ENCODE measurements at regions not wholly inside any gene's neighbourhood (a gene's known extent, or its start where the extent isn't known, plus 50 kb on each side); places are given as distances from the start of the nearest gene placed in this dataset.

- DNase-seq (ENCODE audit: low read depth in 2 of 2, low spot score in 1 of 2) = no peak
These were observed 107.4 kb upstream of the TSPAN5 start for GRCh38 chr4:98765771-98766170.

GRCh38 chr4:98758182-98758581, 99.8 kb upstream of the TSPAN5 start:
- DNase-seq (ENCODE audit: low read depth in 2 of 2, low spot score in 1 of 2) = no peak

- DNase-seq (ENCODE audit: low read depth in 2 of 2, low spot score in 1 of 2) = no peak
These were observed 96.3 kb upstream of the TSPAN5 start for GRCh38 chr4:98754736-98755135.

- DNase-seq (ENCODE audit: low read depth in 2 of 2, low spot score in 1 of 2) = no peak
These were observed 90.8 kb upstream of the TSPAN5 start for GRCh38 chr4:98749206-98749605.

GRCh38 chr4:98748609-98749008, 90.2 kb upstream of the TSPAN5 start:
- DNase-seq (ENCODE audit: low read depth in 2 of 2, low spot score in 1 of 2) = no peak

GRCh38 chr4:98747393-98748091, 89.1 kb upstream of the TSPAN5 start:
- no peak for DNase-seq (ENCODE audit: low read depth in 2 of 2, low spot score in 1 of 2)

GRCh38 chr4:98746936-98747335, 88.5 kb upstream of the TSPAN5 start:
- no peak for DNase-seq (ENCODE audit: low read depth in 2 of 2, low spot score in 1 of 2)

- DNase-seq (ENCODE audit: low read depth in 2 of 2, low spot score in 1 of 2) = no peak
These were observed 88.1 kb upstream of the TSPAN5 start for GRCh38 chr4:98746530-98746929.

GRCh38 chr4:98745366-98745765, 87.0 kb upstream of the TSPAN5 start:
- DNase-seq (ENCODE audit: low read depth in 2 of 2, low spot score in 1 of 2) = no peak

GRCh38 chr4:98744372-98745150, 86.2 kb upstream of the TSPAN5 start:
- no peak for DNase-seq (ENCODE audit: low read depth in 2 of 2, low spot score in 1 of 2)

GRCh38 chr4:98741952-98742351, 83.5 kb upstream of the TSPAN5 start:
- no peak for DNase-seq (ENCODE audit: low read depth in 2 of 2, low spot score in 1 of 2)

GRCh38 chr4:98739751-98740150, 81.3 kb upstream of the TSPAN5 start:
- no peak for DNase-seq (ENCODE audit: low read depth in 2 of 2, low spot score in 1 of 2)

- DNase-seq (ENCODE audit: low read depth in 2 of 2, low spot score in 1 of 2) = no peak
These were observed 75.2 kb upstream of the TSPAN5 start for GRCh38 chr4:98733601-98734000.

- DNase-seq (ENCODE audit: low read depth in 2 of 2, low spot score in 1 of 2) = no peak
These were observed 70.5 kb upstream of the TSPAN5 start for GRCh38 chr4:98728871-98729270.

- DNase-seq (ENCODE audit: low read depth in 2 of 2, low spot score in 1 of 2) = no peak
These were observed 70.0 kb upstream of the TSPAN5 start for GRCh38 chr4:98728433-98728832.

GRCh38 chr4:98722000-98722399, 63.6 kb upstream of the TSPAN5 start:
- no peak for DNase-seq (ENCODE audit: low read depth in 2 of 2, low spot score in 1 of 2)

GRCh38 chr4:98720871-98721480, 62.6 kb upstream of the TSPAN5 start:
- no peak for DNase-seq (ENCODE audit: low read depth in 2 of 2, low spot score in 1 of 2)

- no peak for DNase-seq (ENCODE audit: low read depth in 2 of 2, low spot score in 1 of 2)
These were observed 58.4 kb upstream of the TSPAN5 start for GRCh38 chr4:98716796-98717195.

GRCh38 chr4:98712607-98713006, 54.2 kb upstream of the TSPAN5 start:
- no peak for DNase-seq (ENCODE audit: low read depth in 2 of 2, low spot score in 1 of 2)

GRCh38 chr4:98711526-98711925, 53.1 kb upstream of the TSPAN5 start:
- DNase-seq (ENCODE audit: low read depth in 2 of 2, low spot score in 1 of 2) = no peak

GRCh38 chr4:98710831-98711230, 52.4 kb upstream of the TSPAN5 start:
- DNase-seq (ENCODE audit: low read depth in 2 of 2, low spot score in 1 of 2) = no peak

Data from stimulated activated CD8-positive, alpha-beta memory T cell treated with anti-CD3 and anti-CD28 coated beads, Interleukin-4, amount 100 ng/mL, for 4 hours (primary cell).